Ecto neural progenitor cell (in vitro differentiated cells): ENCODE measurements at regions not wholly inside any gene's neighbourhood (a gene's known extent, or its start where the extent isn't known, plus 50 kb on each side); places are given as distances from the start of the nearest gene placed in this dataset.
"Not testable (repeated sequence)": the region's sequence is repeated elsewhere in the genome, so short reads cannot be mapped to it uniquely, and the experiment has no call there.

Experiments
- DNase-seq: peaks from one replicate; pipeline ENCODE4 v3.0.0-alpha.2; 2018; ENCODE audit warnings: low spot score

GRCh38 chr5:110812639-110813038, 73.8 kb downstream of the SLC25A46 start:
- no peak for DNase-seq

GRCh38 chr5:110815916-110816605, 77.3 kb downstream of the SLC25A46 start:
- DNase-seq, result no peak

GRCh38 chr5:110817459-110817858, 78.7 kb downstream of the SLC25A46 start:
- no peak for DNase-seq

GRCh38 chr5:110823571-110823970, 84.8 kb downstream of the SLC25A46 start:
- DNase-seq, result no peak

- no peak for DNase-seq
These were observed 86.2 kb downstream of the SLC25A46 start for GRCh38 chr5:110824936-110825441.

- DNase-seq, result no peak
These were observed 93.9 kb downstream of the SLC25A46 start for GRCh38 chr5:110832683-110833082.

- not testable (repeated sequence) for DNase-seq
These were observed 96.1 kb downstream of the SLC25A46 start for GRCh38 chr5:110834933-110835332.

- no peak for DNase-seq
These were observed 98.0 kb downstream of the SLC25A46 start for GRCh38 chr5:110836851-110837250.

- DNase-seq, result not testable (repeated sequence)
These were observed 99.5 kb downstream of the SLC25A46 start for GRCh38 chr5:110838357-110838756.

GRCh38 chr5:110838961-110839360, 100.2 kb downstream of the SLC25A46 start:
- DNase-seq, result no peak

- DNase-seq, result no peak
These were observed 101.6 kb downstream of the SLC25A46 start for GRCh38 chr5:110840347-110840960.

- no peak for DNase-seq
These were observed 102.3 kb downstream of the SLC25A46 start for GRCh38 chr5:110841137-110841536.

- no peak for DNase-seq
These were observed 104.1 kb downstream of the SLC25A46 start for GRCh38 chr5:110842948-110843347.

GRCh38 chr5:110844251-110844650, 105.4 kb downstream of the SLC25A46 start:
- DNase-seq, result no peak

GRCh38 chr5:110846398-110847001, 107.7 kb downstream of the SLC25A46 start:
- no peak for DNase-seq

- no peak for DNase-seq
These were observed 112.5 kb downstream of the SLC25A46 start for GRCh38 chr5:110851357-110851756.

GRCh38 chr5:110852053-110852452, 113.2 kb downstream of the SLC25A46 start:
- no peak for DNase-seq

- DNase-seq, result no peak
These were observed 113.7 kb downstream of the SLC25A46 start for GRCh38 chr5:110852541-110852940.

GRCh38 chr5:110853267-110853666, 114.5 kb downstream of the SLC25A46 start:
- DNase-seq, result no peak

- DNase-seq, result no peak
These were observed 115.4 kb downstream of the SLC25A46 start for GRCh38 chr5:110854200-110854599.

- DNase-seq, result no peak
These were observed 117.2 kb downstream of the SLC25A46 start for GRCh38 chr5:110855961-110856360.

GRCh38 chr5:110865400-110866094, 126.7 kb downstream of the SLC25A46 start:
- peak; percentile 50 for DNase-seq

- no peak for DNase-seq
These were observed 131.1 kb downstream of the SLC25A46 start for GRCh38 chr5:110869927-110870326.
